Esophagus squamous epithelium (tissue), 5 donors: ENCODE measurements at regions not wholly inside any gene's neighbourhood (a gene's known extent, or its start where the extent isn't known, plus 50 kb on each side); places are given as distances from the start of the nearest gene placed in this dataset.

Source experiments
- DNase-seq: peaks from one replicate; lab custom pipeline; 2025; lab: John Stamatoyannopoulos, UW
- H3K27ac ChIP-seq, 4 donors: fragments of 200-600 bp; sonication (generic); one replicate each; pipeline ENCODE4 v1.5.1; 2016 to 2019; ENCODE audit warnings: mild to moderate bottlenecking in 1 of 4
- H3K27me3 ChIP-seq, 4 donors: fragments of 200-600 bp; sonication (generic); 1 replicate in 3 of 4; 2 replicates in 1 of 4; pipeline versions ENCODE4 v1.5.1 to v1.6.0; 2017 to 2021; ENCODE audit warnings: antibody characterized with exemption in 1 of 4
- H3K36me3 ChIP-seq, 3 donors: fragments of 200-600 bp; sonication (generic); one replicate each; pipeline ENCODE4 v1.5.1; 2016 to 2019
- H3K4me1 ChIP-seq, 3 donors: fragments of 200-600 bp; sonication (generic); one replicate each; pipeline ENCODE4 v1.5.1; 2017 to 2019
- H3K4me3 ChIP-seq, 4 donors: fragments of 200-600 bp; sonication (generic); 1 replicate in 3 of 4; 2 replicates in 1 of 4; pipeline ENCODE4 v1.5.1; 2016 to 2019; ENCODE audit warnings: mild to moderate bottlenecking in 2 of 4, moderate library complexity in 1 of 4
- H3K9me3 ChIP-seq, 3 donors: fragments of 200-600 bp; sonication (generic); one replicate each; pipeline ENCODE4 v1.5.1; 2016 to 2019
- CTCF ChIP-seq, 6 experiments: fragments of 450-650 bp in 4 of 6; fragments of 200-600 bp in 2 of 6; sonication (generic) in 2 of 6; IDR thresholded peaks; one replicate each; pipeline ENCODE4 v1.5.1; 2016 to 2019; ENCODE audit warnings: antibody characterized with exemption in 6 of 6, mild to moderate bottlenecking in 4 of 6, moderate library complexity in 4 of 6
- POLR2A ChIP-seq, 4 donors: fragments of 450-650 bp; IDR thresholded peaks; one replicate each; pipeline ENCODE4 v1.6.1; 2017; ENCODE audit warnings: antibody characterized with exemption in 4 of 4, mild to moderate bottlenecking in 4 of 4, moderate library complexity in 3 of 4
- WGBS, 2 donors: methylation state at CpG; one replicate each; pipeline ENCODE4 v1.1.5; 2018; 5-methylcytosine and 5-hydroxymethylcytosine counted together
- intact Hi-C: fragments of 100-400 bp; cut with DNase I; formaldehyde crosslinking; loops from one replicate; pipeline ENCODE4 v1.15.0; 2022
- donor health status: DM: yes; HTN: yes; CAD: no.

GRCh38 chr7:125678771-125679170 lies 749.1 kb upstream of the POT1 start:
- H3K9me3 ChIP-seq = no peaks in the 10 kb centered on the region
- no peaks in the 10 kb centered on the region for H3K27me3 ChIP-seq
- no peaks in the 10 kb centered on the region for H3K4me1 ChIP-seq
- H3K36me3 ChIP-seq = no peaks in the 10 kb centered on the region
- H3K4me3 ChIP-seq = no peak overlapping the region
- intact Hi-C loops = no loop called here
- H3K27ac ChIP-seq = no peak overlapping the region
- TF ChIP-seq CTCF (IDR thresholded peaks at IDR 0.05) (no peak), POLR2A (IDR thresholded peaks at IDR 0.05) (no peak)
- WGBS, 2 donors = 44 to 45% methylated on average over 2 of the region's 2 CpGs
- DNase-seq = no peak

GRCh38 chr7:125675640-125676039 lies 746.0 kb upstream of the POT1 start:
- intact Hi-C loops = no loop called here
- no peaks in the 10 kb centered on the region for H3K27me3 ChIP-seq
- no peaks in the 10 kb centered on the region for H3K36me3 ChIP-seq
- H3K9me3 ChIP-seq = no peaks in the 10 kb centered on the region
- H3K27ac ChIP-seq = no peak overlapping the region
- WGBS, 2 donors = 25 to 30% methylated on average over 2 of the region's 2 CpGs
- H3K4me1 ChIP-seq = no peaks in the 10 kb centered on the region
- TF ChIP-seq CTCF (IDR thresholded peaks at IDR 0.05) = no peak
- no peak for TF ChIP-seq POLR2A (IDR thresholded peaks at IDR 0.05)
- H3K4me3 ChIP-seq = no peak overlapping the region
- DNase-seq = no peak

GRCh38 chr7:125675169-125675568 lies 745.5 kb upstream of the POT1 start:
- H3K9me3 ChIP-seq = no peaks in the 10 kb centered on the region
- H3K4me3 ChIP-seq = no peak overlapping the region
- TF ChIP-seq POLR2A (IDR thresholded peaks at IDR 0.05) (no peak), CTCF (IDR thresholded peaks at IDR 0.05) (no peak)
- no peak overlapping the region for H3K27ac ChIP-seq
- DNase-seq = no peak
- intact Hi-C loops = no loop called here
- H3K4me1 ChIP-seq = no peaks in the 10 kb centered on the region
- 87 to 88% methylated on average over 4 of the region's 4 CpGs for WGBS, 2 donors
- no peaks in the 10 kb centered on the region for H3K36me3 ChIP-seq
- H3K27me3 ChIP-seq = no peaks in the 10 kb centered on the region

GRCh38 chr7:125670926-125671572 lies 741.4 kb upstream of the POT1 start:
- intact Hi-C loops = no loop called here
- DNase-seq = no peak
- 82 to 89% methylated on average over 1 of the region's 1 CpG for WGBS, 2 donors

More at GRCh38 chr7:125670926-125671572, 741.4 kb upstream of the POT1 start:
- TF ChIP-seq CTCF (IDR thresholded peaks at IDR 0.05) (peak in 2 of 6 experiments; percentile 24 to 40), POLR2A (IDR thresholded peaks at IDR 0.05) (no peak)
- Histone ChIP-seq H3K27ac (no peak overlapping the region), H3K4me3 (no peak overlapping the region), H3K9me3 (no peaks in the 10 kb centered on the region), H3K36me3 (no peaks in the 10 kb centered on the region), H3K27me3 (no peaks in the 10 kb centered on the region), H3K4me1 (no peaks in the 10 kb centered on the region)
